NCI-H1694 treated with DMSO at 0.1 percent for 48 hours (cell line): ENCODE measurements at regions not wholly inside any gene's neighbourhood (a gene's known extent, or its start where the extent isn't known, plus 50 kb on each side); places are given as distances from the start of the nearest gene placed in this dataset.
"Not testable (repeated sequence)": the region's sequence is repeated elsewhere in the genome, so short reads cannot be mapped to it uniquely, and the experiment has no call there.

Experiments used
- DNase-seq: peaks from one replicate; lab custom pipeline; 2025; lab: John Stamatoyannopoulos, UW

DNA sequence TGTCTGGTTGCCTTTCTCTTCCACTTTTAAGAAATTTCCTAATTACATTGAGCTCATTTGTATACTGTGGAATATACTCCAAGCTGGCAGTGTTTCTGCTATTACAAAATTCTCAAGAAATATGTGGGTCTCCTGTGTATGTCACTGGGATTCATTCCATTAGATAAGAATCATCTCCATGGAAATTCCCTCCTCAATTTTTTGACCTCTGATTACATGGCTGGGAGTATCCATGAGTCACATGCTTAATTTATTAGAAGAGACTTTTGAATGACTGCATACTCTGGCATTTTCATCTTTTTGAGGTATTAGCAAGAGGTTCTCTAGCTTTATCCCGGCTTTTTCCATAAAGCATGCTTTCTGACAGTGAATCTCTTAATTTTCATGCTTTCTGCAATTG lies 665.5 kb upstream of the CNTNAP5 start:
- DNase-seq, result no peak

DNA sequence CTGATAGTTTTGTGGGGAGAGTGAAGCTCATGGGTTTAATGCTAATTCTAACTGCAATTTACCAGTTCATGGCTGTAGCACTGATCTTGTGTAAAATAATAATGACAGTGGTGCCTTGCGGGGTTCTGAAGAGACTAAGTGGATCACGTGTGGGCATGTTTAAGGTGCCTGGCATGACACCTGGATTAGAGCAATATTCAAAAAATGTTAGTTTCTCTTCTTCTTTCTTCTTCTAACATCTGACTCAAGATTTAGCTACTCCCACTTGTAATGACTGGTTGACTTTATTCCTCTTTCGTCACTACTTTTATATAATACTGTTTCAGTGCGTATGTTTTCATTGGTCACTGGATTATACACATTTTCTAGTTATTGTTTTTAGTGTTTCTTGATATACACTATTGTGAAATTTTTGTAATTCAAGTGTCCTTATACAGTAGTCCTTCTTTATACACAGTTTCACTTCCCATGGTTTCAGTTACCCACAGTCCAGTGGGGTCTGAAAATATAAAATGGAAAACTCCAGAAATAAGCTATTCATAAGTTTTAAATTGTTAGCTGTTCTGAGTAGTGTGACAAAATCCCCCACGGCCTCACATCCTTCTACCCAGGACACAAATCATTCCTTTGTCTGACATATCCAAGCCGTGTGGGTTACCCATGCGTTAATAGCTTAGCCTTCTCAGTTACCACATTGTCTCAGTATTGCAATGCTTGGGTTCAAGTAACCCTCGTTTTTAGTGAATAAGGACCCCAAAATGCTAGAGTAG lies 662.2 kb upstream of the CNTNAP5 start:
- DNase-seq, result no peak

DNA sequence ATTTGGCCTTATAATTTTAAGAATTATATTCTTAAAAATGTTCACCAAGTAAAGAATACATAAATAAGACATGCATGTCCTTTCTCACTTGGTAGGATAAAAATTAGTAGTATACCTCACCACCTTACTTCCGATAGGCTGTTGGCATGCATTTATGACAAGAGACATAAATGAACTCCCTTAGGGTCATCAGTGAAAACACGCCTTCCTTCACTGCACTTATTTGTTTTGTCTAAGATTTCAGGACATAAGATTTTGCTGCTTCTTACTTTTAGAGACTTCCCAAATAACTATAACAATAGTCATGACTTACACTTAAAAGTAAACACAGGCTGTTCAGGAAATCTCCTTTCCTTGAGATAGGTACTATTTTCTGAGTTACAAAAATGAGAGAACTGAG lies 661.3 kb upstream of the CNTNAP5 start:
- no peak for DNase-seq

DNA sequence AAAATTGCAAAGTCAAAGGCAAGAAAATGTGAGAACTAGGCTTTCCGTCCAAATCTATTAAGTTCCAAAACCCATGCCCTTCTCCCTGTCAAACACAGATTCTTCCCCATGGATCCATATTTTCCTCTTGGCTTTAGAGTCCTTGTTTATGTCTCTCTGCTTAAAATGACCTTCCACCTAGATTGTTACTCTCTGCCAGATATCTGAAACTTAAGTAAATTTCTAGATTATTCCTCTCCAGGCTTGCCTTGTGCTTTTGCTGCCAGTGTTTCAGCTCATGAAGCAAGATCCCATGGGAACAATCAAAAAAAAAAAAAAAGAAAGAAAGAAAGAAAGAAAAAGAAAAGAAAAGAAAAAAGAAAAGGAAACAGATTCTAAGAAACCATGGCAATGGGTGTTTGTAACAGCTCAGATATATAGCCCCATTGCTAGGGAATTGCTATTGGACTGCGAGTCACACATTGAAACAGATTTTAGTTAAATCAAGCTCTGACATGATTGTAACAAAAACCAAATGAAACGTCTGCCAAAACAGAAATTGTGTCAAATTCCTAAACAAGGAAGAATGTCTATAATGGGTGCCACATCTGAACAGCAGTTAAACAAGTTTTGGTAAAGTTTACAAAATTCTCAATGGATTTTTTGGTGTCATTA lies 660.7 kb upstream of the CNTNAP5 start:
- no peak for DNase-seq

DNA sequence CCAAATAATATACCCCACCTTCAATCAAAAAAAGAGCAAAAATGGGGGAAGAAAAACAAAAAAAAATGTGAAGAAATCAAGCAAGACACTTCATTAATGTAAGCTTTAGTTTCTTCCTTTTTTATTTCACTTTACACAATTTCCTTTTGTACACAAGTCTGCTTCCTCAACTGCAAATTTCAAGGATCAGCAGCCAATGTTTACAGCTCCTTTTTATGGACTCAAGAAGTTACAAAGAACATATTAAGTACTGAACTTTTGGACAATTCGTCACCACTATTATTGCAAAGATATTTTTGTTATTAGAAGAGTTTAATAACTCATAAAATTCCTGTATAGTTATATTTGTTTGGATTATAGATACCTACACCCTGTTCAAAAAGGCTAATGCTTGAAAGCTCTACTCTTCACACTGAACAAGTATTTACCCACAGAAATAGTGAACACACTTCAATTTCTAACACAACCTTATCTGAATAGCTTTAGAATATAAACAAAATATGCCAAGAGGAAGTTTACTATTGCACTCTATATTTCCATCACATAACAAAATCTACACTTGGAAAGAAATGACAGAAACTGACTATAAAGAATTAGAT lies 658.7 kb upstream of the CNTNAP5 start:
- DNase-seq, result no peak

DNA sequence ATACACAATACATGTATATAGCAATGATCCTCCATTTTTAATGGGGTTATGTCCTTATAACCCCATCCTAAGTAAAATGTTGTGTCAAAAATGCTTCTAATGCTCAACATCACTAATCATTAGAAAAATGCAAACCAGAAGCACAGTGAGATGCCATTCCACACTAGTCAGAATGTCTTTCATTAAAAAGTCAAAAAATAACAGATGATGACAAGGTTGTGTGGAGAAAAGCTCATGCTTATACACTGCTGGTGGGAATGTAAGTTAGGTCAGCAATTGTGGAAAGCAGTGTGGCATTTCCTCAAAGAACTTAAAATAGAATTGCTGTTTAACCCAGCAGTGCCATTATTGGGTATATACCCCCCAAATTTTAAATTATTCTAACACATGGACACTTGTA lies 654.9 kb upstream of the CNTNAP5 start:
- DNase-seq, result no peak

DNA sequence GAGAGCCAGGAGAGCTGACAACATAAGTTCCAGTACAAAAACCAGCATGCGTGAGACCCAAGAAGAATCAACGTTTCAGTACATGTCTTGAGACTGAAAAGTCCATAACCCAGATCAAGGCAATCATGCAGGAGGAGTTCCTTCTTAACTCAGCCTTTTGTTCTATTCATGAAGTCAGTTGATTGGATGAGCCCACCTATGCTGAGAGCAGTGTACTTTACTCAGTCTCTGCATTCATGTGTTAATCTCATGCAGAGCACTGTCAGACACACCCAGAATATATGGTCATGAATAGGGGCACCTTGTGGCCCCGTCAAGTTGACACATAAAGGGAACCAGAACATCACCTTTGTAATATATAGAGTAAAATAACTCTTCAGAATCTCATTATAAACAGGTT lies 653.6 kb upstream of the CNTNAP5 start:
- DNase-seq, result no peak

DNA sequence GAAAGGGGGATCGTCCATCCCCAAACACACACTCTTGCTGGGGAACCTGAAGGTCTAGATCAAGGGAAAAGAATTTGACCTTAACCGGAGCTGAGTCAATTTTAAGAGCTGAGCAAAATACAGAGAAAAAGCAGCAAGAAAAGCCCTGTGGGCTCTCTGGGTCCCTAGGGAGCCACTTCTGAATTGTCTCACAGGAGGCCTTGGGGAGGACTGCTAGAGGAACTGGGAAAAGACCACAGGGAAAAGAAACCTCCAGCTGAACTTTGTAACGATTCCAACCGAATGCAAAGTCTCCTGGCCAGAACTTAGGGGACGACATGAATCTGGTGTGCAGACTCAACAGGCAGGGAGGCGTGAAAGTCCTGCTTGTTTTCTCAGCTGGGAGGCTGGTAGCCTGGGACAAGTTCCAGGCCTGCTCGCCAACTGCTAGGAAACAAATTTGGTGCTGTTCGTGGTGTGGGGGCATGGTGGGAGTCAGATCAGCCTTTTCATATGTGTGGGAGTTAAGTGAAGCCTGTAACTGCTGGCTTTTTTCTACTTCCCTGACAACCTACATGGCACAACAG lies 644.6 kb upstream of the CNTNAP5 start:
- DNase-seq, result no peak

DNA sequence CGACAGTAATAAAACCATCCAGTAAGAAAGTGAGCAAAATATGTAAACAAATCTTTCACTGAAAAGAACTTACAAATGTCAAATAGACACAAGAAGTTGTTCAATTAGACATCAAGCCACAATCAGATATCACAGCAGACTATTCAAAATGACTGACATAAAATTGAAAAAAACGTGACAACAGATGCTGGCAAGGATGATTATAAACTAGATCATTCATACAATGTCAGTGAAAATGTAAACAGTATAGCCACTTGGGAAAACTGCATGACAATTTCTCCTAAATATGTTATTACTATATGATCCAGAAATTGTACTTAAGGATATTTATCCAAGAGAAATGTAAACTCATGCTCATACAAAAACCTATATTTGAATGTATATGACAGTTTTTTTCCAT lies 609.4 kb upstream of the CNTNAP5 start:
- no peak for DNase-seq

DNA sequence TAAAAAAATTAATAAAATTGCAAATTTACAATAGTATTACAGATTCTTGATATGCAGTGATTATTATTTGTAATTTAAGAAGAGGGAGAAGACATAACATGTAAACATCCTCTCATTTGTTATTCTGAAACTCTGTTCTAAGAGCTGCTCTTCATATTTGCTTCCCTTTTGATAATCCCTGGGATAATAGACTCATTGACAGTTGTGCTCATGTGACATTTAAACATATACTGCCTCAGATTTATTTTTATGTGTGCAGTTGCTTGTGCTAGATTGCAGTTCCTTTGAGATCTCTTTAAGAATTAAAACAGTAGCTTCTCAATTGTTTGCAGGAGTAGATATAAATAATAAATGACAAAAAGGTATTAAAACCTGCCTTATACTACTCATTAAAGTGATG lies 605.1 kb upstream of the CNTNAP5 start:
- no peak for DNase-seq

DNA sequence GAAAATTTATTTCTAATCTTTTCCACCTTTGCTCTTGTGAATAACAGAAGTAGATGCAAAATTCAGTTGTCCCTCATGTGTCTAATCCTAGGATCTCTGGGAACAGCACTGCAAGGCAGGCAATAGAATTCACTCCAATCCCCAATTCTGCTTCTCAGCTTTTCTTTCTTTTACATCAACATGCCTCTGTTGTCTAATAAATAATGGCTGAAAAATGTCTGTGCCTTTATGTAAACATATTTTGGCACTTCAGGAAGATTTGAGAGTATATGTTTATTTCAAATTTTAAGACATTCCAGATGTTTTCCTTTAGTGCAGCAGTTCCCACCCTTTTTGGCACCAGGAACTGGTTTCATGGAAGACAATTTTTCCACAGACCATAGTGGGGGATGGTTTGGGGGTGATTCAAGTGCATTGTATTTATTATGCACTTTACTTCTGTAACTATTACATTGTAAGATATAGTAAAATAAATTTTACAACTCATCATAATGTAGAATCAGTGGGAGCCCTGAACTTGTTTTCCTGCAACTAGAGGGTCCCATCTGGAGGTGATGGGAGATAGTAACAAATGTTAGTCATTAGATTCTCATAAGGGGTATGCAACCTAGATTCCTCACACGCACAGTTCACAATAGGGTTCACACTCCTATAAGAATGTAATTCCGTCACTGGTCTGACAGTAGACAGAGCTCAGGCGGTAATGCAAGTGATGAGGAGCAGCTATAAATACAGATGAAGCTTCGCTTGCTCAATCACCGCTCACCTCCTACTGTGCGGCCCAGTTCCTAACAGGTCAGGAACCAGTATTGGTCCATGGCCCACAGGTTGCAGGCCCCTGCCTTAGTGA lies 590.3 kb upstream of the CNTNAP5 start:
- no peak for DNase-seq

DNA sequence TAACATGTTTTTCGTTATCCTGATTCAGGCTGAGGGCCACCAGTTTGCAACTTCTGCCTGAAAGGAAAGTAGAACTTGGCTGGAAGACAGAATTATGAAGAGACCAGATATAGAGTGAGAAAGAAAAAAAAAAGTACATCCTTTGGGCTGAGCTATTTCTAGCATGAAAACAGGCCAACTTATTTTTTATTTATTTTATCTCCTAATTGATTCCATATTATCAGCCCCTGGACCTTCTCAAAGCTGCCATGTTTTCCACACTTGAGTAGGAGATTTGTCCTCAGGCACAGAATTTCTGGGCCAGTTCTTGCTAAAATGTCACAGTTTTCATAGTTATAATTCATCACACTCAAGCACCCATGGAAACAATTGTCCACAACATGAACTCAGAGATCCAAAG lies 586.8 kb upstream of the CNTNAP5 start:
- DNase-seq, result no peak

DNA sequence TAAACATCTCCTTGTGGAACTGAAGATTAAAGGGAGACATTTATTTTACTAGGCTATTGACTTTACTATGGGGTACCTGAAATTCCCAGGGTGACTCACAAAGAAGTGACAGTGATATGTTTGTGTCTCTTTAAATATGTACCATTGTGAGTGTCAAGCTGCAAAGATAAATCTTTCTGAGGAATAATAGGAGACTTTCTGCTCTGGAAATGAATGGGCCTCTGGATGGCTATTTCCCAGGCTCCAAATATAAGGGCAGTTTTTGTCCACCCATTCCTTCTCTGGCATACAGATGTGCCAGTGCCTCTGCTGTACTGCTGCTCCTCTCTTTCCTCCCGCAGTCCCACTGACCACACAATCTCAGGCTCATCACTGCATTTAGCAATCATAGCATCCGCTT lies 586.4 kb upstream of the CNTNAP5 start:
- DNase-seq, result no peak

DNA sequence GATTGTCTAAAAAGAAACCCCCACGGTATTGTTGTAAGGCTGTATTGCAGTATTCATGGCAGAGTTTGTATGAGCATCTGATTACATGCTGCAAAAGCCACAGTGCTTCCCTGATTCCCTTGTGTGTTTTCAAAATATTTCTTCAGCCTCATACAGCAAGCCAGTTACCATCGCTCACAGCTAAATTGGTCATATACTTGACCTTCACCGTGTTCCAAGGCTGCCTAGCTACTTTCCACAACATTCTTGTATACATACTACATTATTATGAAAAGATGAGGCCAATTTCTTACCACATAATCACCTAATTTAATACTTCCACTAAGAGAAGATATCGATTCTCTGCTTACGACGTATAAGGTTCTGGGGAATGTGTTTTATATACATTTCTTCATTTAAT lies 576.3 kb upstream of the CNTNAP5 start:
- DNase-seq, result no peak

DNA sequence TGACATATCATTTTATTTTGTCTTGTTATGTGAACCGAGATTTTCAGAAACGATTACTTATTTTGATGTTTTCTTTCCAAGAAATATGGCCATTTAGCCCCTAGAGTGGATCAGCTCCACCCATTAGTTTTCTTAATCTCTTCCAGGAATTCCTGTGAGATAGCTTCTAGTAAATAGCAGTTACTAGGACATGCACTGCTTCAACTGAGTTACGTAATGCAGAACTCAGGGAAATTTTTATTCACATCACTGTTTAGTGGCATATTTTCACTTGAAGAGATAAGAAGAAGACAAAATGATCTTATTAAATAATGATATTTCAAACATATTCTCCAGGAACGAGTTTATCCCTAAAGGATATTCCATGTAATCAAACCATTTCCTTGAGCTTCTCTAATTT lies 573.5 kb upstream of the CNTNAP5 start:
- no peak for DNase-seq

DNA sequence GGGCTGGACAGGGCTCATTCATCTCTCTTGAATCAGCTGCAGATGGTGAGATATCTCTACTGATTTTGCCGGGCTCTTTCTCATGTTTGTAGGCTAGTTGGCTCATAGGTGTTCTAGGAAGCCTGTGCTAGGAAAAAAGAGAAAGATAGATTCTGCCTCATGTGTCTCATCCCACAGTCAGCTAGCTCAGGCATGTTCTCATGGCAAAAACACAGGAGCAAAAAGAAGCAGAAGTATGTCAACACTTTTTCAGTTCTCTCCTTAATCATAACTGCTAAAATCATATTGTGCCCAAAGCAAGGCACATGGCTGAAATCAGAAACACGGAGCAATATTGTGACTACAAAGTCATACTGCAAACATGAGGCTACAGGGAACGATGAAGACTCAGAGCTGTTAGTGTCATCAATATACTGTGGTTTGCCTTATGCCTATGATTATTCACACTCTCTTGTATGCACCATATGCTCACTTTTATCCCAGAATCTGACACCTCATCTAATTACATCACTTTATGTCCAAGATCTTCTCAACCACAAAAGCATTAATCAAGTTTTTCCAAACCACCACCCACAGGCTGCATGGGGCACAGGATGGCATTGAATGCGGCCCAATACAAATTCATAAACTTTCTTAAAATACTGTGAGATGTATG lies 571.9 kb upstream of the CNTNAP5 start:
- DNase-seq, result peak; percentile 80

DNA sequence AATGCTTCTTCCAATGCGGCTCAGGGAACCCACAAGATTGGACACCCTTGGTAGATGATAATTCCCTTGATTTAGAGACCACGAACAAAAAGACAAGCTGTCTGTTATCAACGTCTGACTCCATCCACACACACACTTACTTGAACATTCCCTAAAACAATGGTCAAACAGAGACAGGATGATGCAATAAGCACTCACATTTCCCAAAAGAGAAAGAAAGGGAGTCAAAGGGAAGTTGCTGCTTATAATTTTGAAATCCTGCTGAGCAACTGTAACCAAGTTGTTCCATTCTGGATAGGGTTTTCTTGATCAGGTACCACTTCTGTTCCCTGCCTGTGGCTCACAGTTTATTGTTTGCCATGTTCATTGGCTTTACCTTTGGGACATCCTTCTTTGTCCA lies 571.3 kb upstream of the CNTNAP5 start:
- DNase-seq, result no peak

DNA sequence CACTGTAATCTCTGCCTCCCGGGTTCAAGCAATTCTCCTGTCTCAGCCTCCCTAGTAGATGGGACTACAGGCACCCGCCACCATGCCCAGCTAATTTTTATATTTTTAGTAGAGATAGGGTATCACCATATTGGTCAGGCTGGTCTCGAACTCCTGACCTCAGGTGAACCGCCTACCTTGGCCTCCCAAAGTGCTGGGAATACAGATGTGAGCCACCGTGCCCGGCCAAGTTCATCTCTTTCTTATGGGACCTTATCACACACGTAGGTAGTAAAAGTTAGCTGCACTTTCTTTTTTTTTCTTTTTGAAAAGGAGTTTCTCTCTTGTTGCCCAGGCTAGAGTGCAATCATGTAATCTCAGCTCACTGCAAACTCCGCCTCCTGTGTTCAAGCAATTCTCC lies 569.9 kb upstream of the CNTNAP5 start:
- not testable (repeated sequence) for DNase-seq

DNA sequence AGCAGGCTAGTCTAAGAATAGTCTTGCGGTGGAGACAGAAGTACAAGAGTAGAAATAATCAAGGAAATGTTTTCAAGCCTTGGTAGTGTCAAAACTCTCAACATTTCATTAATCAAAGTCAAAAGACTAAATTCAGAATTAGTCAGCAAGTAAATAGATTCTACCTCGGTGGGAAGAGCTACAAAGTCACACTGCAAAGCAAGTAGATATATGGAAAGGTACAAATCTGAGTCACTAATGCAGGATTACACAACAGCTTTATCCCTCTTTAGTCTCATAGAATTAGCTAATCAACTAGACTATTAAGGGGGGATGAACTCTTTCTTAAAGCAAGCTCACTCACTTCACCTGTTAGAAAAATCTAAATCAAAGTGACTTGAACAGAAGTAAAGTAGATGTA lies 568.7 kb upstream of the CNTNAP5 start:
- DNase-seq, result no peak

DNA sequence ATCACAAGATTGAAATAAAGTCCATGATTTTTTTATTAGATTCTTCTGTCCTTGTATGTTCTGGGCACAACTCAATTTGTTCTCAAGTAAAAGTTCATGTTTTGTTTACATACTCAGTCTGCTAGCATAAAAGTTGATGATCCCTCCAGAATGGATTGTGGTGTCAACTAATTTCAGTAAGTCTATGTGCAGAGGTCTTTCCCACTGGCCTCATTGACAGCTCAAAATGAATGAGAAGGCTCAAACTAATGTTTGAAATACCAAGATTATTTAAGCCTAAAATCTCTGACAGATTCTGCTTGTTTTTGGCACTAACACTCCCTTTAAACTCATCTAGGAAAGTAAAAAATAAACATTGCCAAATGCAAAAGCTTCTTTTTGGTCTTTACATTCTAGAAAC lies 561.2 kb upstream of the CNTNAP5 start:
- no peak for DNase-seq

DNA sequence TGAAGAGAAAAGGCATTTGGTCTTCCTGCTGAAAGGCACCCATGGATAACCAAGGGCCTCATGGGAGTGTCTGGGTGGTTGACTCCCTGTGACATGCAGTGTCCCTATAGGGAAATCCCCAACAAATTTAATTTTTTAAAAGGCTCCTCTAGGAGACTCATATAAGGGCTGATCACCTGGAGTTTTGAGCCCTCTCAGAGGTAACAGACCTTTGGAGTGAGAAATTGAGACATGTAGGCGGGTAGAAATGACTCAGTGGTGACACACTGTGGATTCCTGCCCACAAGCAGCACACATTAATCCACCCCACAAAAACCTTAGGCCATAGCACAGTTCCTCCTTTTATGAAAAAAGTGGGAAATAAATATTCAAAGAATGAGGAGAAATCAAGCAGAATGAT lies 557.0 kb upstream of the CNTNAP5 start:
- no peak for DNase-seq

DNA sequence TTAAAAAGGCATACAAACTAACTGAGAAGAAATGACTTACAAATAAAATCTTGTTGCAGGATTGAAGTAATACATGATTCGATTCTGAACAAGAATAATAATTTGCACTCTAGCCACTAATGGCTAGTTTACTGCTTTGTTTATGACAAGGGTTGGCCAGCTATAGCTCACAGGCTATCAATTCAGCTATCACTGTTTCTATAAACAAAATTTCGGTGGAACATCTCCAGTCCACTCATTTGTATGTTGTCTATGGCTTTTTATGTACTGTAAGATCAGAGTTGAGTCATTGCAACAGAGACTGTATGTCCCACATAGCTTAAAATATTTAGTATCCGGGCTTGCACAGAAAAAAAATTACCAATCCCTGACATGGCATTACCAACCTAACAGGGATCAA lies 543.7 kb upstream of the CNTNAP5 start:
- DNase-seq, result no peak
